ENCODE measurements at regions not wholly inside any gene's neighbourhood (a gene's known extent, or its start where the extent isn't known, plus 50 kb on each side); places are given as distances from the start of the nearest gene placed in this dataset.

DNA sequence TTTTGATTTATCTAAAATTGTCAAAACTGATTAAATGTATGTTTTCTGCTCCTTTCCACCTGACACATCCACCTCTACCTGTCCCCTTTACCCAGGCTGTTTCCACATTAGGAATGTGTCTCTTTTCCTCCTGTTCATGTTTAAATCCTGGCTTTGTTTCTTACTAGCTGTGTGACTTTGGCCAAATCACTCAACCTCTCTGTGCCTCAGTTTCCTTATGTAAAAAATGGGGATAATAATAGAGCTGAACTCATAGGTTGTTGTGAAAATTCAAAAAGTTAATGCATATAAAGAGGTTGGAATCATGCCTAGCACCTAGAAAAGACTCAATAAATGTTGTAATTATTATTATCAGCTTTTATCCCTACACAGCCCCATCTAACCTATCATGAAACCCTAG lies 136.8 kb downstream of the NXPE2 start:
- no peaks in the 10 kb centered on the region for H3K9me3 ChIP-seq
- intact Hi-C loops (cut with DNase I): no loop called here

DNA sequence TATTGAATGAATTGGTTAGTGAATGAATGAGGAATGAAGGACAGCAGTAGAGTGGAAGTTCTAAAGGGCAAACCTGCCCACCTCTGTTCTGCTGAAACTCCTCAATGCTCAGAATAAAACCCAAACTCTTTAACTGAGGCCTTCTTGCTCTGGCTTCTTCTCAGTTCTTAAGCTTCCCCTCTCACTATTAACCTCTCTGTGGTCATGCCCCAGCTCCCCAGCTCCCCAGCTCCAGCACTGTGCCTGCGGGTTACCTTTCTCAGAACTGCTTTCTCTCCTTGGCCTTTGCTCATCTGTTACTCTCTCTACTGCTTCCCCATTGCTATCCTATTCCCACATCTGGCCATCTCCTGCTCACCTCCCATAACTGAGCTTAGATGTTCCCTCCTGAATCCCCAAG lies 137.4 kb downstream of the NXPE2 start:
- no peaks in the 10 kb centered on the region for H3K27me3 ChIP-seq
- intact Hi-C loops (cut with DNase I): no loop called here
- DNase-seq (ENCODE audit: extremely low spot score in 2 of 2): no peak
- H3K9me3 ChIP-seq: no peaks in the 10 kb centered on the region
- no peaks in the 10 kb centered on the region for H3K36me3 ChIP-seq
- no peak overlapping the region for H3K27ac ChIP-seq
- no peak overlapping the region for H3K4me3 ChIP-seq
- no peak for TF ChIP-seq POLR2A (IDR thresholded peaks at IDR 0.05)
- H3K4me1 ChIP-seq: no peaks in the 10 kb centered on the region

More for the DNA sequence above, 136.8 kb downstream of the NXPE2 start:
- Histone ChIP-seq H3K36me3 (no peaks in the 10 kb centered on the region), H3K27me3 (no peaks in the 10 kb centered on the region), H3K27ac (no peak overlapping the region), H3K4me1 (no peaks in the 10 kb centered on the region), H3K4me3 (no peak overlapping the region)
- no peak for DNase-seq (ENCODE audit: extremely low spot score in 2 of 2)
- TF ChIP-seq POLR2A (IDR thresholded peaks at IDR 0.05) (no peak), POLR2AphosphoS5 (IDR thresholded peaks at IDR 0.05; ENCODE audit: insufficient read depth in 1 of 2, low read depth in 1 of 2) (no peak)
- TF ChIP-seq, protein P1, sequence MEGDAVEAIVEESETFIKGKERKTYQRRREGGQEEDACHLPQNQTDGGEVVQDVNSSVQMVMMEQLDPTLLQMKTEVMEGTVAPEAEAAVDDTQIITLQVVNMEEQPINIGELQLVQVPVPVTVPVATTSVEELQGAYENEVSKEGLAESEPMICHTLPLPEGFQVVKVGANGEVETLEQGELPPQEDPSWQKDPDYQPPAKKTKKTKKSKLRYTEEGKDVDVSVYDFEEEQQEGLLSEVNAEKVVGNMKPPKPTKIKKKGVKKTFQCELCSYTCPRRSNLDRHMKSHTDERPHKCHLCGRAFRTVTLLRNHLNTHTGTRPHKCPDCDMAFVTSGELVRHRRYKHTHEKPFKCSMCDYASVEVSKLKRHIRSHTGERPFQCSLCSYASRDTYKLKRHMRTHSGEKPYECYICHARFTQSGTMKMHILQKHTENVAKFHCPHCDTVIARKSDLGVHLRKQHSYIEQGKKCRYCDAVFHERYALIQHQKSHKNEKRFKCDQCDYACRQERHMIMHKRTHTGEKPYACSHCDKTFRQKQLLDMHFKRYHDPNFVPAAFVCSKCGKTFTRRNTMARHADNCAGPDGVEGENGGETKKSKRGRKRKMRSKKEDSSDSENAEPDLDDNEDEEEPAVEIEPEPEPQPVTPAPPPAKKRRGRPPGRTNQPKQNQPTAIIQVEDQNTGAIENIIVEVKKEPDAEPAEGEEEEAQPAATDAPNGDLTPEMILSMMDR (IDR thresholded peaks at IDR 0.05): no peak

DNA sequence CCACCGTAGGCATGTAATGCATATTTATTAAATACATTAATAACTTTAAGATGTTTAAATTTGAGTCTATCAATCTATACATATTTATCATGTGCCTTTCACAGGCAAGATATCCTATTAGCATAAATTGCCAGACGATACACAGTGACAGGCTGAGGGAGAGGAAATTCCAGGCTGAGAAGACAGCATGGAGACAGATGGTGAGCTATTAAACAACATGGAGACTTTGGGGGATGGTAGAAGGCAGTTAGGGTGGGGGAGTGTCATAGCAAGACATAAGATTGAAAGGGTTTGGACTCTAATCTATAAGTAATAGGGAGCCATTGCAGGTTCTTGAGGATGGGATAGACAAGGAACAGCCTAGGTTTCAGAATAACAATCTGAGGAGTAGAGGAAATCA lies 138.5 kb downstream of the NXPE2 start:
- intact Hi-C loops (cut with DNase I): no loop called here
- Histone ChIP-seq H3K9me3 (no peaks in the 10 kb centered on the region), H3K27ac (no peak overlapping the region), H3K36me3 (no peaks in the 10 kb centered on the region), H3K4me1 (no peaks in the 10 kb centered on the region), H3K27me3 (no peaks in the 10 kb centered on the region), H3K4me3 (no peak overlapping the region)
- TF ChIP-seq POLR2A (IDR thresholded peaks at IDR 0.05) (no peak), POLR2AphosphoS5 (IDR thresholded peaks at IDR 0.05; ENCODE audit: insufficient read depth in 1 of 2, low read depth in 1 of 2) (no peak)
- TF ChIP-seq, protein P1 (IDR thresholded peaks at IDR 0.05): no peak
- DNase-seq (ENCODE audit: extremely low spot score in 2 of 2): no peak

DNA sequence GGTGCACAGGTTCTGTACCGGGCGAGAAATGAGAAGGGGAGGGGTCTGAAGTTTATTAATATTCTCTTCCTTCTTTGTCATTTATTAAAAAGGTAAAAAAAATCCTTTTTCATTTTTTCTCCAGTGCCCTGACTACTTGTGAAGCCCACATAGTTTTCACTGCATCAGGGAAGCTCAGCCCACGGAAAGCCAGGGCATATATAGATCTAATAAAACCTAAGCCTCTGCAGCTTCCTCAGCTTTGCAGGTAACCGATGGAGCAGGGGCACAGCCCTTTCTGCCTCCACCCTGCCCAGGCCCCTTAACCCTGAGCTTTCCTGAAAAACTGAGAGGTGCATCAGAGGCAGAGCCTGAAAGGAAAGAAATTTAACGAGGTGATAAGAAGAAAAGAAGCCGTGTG lies 140.1 kb downstream of the NXPE2 start:
- TF ChIP-seq POLR2AphosphoS5 (IDR thresholded peaks at IDR 0.05; ENCODE audit: insufficient read depth in 1 of 2, low read depth in 1 of 2): no peak
- TF ChIP-seq, protein P1 (IDR thresholded peaks at IDR 0.05): no peak
- TF ChIP-seq POLR2A (IDR thresholded peaks at IDR 0.05): no peak
- H3K27me3 ChIP-seq: no peaks in the 10 kb centered on the region
- intact Hi-C loops (cut with DNase I): no loop called here
- H3K4me3 ChIP-seq: no peak overlapping the region
- no peak for DNase-seq (ENCODE audit: extremely low spot score in 2 of 2)
- no peaks in the 10 kb centered on the region for H3K36me3 ChIP-seq
- no peak overlapping the region for H3K27ac ChIP-seq
- no peaks in the 10 kb centered on the region for H3K9me3 ChIP-seq
- H3K4me1 ChIP-seq: no peaks in the 10 kb centered on the region

DNA sequence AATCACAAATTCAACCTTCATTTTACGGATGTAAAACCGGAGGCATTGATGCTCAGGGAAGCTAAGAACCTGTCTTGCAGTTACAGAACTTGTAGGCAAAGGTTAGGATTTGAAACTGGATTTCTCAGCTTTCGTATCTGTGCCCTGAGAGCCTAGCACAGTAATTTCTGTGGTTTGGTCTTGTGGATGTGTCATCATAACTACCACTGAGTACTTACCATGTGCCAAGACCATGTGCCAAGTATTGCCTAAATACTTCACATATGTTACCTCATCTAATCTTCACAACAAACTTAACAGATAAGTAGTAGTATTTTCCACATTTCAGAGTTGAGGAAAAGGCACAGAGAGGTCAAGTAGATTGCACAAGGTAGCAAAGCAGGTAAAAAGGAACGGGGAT lies 140.7 kb downstream of the NXPE2 start:
- intact Hi-C loops (cut with DNase I): no loop called here
- H3K27ac ChIP-seq: no peak overlapping the region
- H3K36me3 ChIP-seq: no peaks in the 10 kb centered on the region
- H3K4me1 ChIP-seq: no peaks in the 10 kb centered on the region
- H3K9me3 ChIP-seq: no peaks in the 10 kb centered on the region
- no peak for DNase-seq (ENCODE audit: extremely low spot score in 2 of 2)
- H3K27me3 ChIP-seq: no peaks in the 10 kb centered on the region
- TF ChIP-seq, protein P1 (IDR thresholded peaks at IDR 0.05): no peak
- no peak for TF ChIP-seq POLR2A (IDR thresholded peaks at IDR 0.05)
- TF ChIP-seq POLR2AphosphoS5 (IDR thresholded peaks at IDR 0.05; ENCODE audit: insufficient read depth in 1 of 2, low read depth in 1 of 2): no peak
- no peak overlapping the region for H3K4me3 ChIP-seq

DNA sequence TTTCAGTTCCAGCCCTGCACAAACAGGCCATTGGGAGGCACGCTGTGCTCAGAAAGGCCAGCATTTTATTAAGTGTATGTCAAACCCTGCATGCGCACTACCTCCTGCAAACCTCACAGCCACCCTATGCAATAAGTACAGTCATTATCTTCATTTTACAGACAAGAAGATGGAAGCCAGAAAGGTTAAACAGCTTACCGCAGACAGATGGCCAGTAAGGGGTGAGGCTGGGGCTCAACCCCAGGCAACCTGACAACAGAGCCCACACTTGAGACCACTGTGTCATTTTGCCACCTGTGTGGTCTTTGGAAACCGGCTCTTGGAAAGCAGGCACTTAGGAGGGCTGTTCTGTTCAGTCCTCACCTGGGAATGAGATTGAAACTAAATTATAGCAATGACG lies 142.3 kb downstream of the NXPE2 start:
- DNase-seq (ENCODE audit: extremely low spot score in 2 of 2): no peak
- H3K4me1 ChIP-seq: no peaks in the 10 kb centered on the region

More for the DNA sequence above, 142.3 kb downstream of the NXPE2 start:
- Histone ChIP-seq H3K36me3 (no peaks in the 10 kb centered on the region), H3K27ac (no peak overlapping the region), H3K27me3 (no peaks in the 10 kb centered on the region), H3K4me3 (no peak overlapping the region), H3K9me3 (no peaks in the 10 kb centered on the region)
- TF ChIP-seq POLR2A (IDR thresholded peaks at IDR 0.05): no peak
- TF ChIP-seq POLR2AphosphoS5 (IDR thresholded peaks at IDR 0.05; ENCODE audit: insufficient read depth in 1 of 2, low read depth in 1 of 2): no peak
- TF ChIP-seq, protein P1 (IDR thresholded peaks at IDR 0.05): no peak
- intact Hi-C loops (cut with DNase I): no loop called here
